ENCODE measurements at regions not wholly inside any gene's neighbourhood (a gene's known extent, or its start where the extent isn't known, plus 50 kb on each side); places are given as distances from the start of the nearest gene placed in this dataset.

DNA sequence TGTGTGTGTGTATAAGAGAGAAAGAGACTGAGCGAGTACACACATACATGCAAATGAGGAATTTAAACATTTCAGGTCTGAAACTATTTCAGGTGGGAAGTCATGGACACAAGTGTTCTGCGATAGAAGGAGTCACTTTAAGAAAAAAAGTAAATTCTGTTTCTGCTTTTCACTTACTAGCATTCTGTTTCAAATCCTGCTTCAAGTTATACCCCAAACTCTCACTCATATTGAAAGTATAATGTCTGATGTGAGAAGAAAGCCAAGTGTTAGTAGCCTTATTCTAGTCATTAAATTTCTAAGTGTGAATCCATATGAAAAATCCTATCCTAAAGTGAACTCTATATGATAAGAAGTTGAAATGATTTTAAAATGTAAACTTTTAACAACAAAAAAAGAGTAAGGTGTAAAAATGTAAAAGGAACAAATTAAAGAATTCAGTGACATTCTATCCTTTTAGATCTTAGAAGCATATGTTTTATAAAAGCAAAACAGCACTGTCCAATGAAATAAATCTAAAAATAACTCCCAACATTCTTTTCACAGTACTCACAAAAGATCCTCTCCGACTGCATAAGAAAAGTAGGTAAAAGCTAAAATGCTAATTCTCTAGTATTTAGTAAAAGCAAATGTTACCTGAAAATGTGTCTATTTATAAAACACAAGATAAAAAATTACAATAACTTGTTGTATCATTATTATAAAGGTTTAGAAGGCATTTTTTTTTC is 570.6 kb downstream of the ZEB2 start:
- ChIA-PET POLR2A (no interaction called here), CTCF (no interaction called here)
- H3K27ac ChIP-seq (ENCODE audit: extremely low read depth, low read depth, low read length) = no peak overlapping the region
- H3K36me3 ChIP-seq (ENCODE audit: control insufficient read depth in 2 of 2, insufficient read depth in 1 of 2, low read length in 2 of 2) = no peaks in the 10 kb centered on the region
- H3K4me1 ChIP-seq (ENCODE audit: control insufficient read depth, insufficient read depth, low read length) = peaks cover 6% of the 10 kb centered on the region
- H3K9me3 ChIP-seq (ENCODE audit: control insufficient read depth, insufficient read depth, low read depth, low read length) = no peaks in the 10 kb centered on the region
- H3K4me3 ChIP-seq (ENCODE audit: low read depth, low read length) = no peak overlapping the region
- TF ChIP-seq ZNF132 (tag by site-specific recombination; IDR thresholded peaks at IDR 0.05; ENCODE audit: borderline replicate concordance) = no peak
- no peak for TF ChIP-seq ZNF501 (tag by site-specific recombination; IDR thresholded peaks at IDR 0.05)
- no peak for TF ChIP-seq ZNF416 (tag by site-specific recombination; IDR thresholded peaks at IDR 0.05)
- TF ChIP-seq ZNF664 (tag by site-specific recombination; IDR thresholded peaks at IDR 0.05) = no peak
- no peak for TF ChIP-seq GFI1B (tag by site-specific recombination; IDR thresholded peaks at IDR 0.05)
- TF ChIP-seq ZBTB6 (tag by site-specific recombination; IDR thresholded peaks at IDR 0.05) = no peak
- no peak for TF ChIP-seq ZNF624 (tag by site-specific recombination; IDR thresholded peaks at IDR 0.05)
- TF ChIP-seq, protein P1, sequence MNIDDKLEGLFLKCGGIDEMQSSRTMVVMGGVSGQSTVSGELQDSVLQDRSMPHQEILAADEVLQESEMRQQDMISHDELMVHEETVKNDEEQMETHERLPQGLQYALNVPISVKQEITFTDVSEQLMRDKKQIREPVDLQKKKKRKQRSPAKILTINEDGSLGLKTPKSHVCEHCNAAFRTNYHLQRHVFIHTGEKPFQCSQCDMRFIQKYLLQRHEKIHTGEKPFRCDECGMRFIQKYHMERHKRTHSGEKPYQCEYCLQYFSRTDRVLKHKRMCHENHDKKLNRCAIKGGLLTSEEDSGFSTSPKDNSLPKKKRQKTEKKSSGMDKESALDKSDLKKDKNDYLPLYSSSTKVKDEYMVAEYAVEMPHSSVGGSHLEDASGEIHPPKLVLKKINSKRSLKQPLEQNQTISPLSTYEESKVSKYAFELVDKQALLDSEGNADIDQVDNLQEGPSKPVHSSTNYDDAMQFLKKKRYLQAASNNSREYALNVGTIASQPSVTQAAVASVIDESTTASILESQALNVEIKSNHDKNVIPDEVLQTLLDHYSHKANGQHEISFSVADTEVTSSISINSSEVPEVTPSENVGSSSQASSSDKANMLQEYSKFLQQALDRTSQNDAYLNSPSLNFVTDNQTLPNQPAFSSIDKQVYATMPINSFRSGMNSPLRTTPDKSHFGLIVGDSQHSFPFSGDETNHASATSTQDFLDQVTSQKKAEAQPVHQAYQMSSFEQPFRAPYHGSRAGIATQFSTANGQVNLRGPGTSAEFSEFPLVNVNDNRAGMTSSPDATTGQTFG (tag by site-specific recombination; IDR thresholded peaks at IDR 0.05; ENCODE audit: borderline replicate concordance) = no peak
- no peak for TF ChIP-seq ZNF626 (tag by site-specific recombination; IDR thresholded peaks at IDR 0.05)

- H3K27ac ChIP-seq (ENCODE audit: extremely low read depth, low read depth, low read length) = no peak overlapping the region
- no peaks in the 10 kb centered on the region for H3K36me3 ChIP-seq (ENCODE audit: control insufficient read depth in 2 of 2, insufficient read depth in 1 of 2, low read length in 2 of 2)
- H3K4me3 ChIP-seq (ENCODE audit: low read depth, low read length) = no peak overlapping the region
- no peak for TF ChIP-seq ZNF404 (tag by site-specific recombination; IDR thresholded peaks at IDR 0.05)
- no peak for TF ChIP-seq ZNF19 (tag by site-specific recombination; IDR thresholded peaks at IDR 0.05; ENCODE audit: low read depth)
- H3K4me1 ChIP-seq (ENCODE audit: control insufficient read depth, insufficient read depth, low read length) = peaks cover 6% of the 10 kb centered on the region
- no peaks in the 10 kb centered on the region for H3K9me3 ChIP-seq (ENCODE audit: control insufficient read depth, insufficient read depth, low read depth, low read length)
- ChIA-PET CTCF (no interaction called here), POLR2A (no interaction called here)
Observed at GRCh38 chr2:143948710-143949109, 571.2 kb downstream of the ZEB2 start.

DNA sequence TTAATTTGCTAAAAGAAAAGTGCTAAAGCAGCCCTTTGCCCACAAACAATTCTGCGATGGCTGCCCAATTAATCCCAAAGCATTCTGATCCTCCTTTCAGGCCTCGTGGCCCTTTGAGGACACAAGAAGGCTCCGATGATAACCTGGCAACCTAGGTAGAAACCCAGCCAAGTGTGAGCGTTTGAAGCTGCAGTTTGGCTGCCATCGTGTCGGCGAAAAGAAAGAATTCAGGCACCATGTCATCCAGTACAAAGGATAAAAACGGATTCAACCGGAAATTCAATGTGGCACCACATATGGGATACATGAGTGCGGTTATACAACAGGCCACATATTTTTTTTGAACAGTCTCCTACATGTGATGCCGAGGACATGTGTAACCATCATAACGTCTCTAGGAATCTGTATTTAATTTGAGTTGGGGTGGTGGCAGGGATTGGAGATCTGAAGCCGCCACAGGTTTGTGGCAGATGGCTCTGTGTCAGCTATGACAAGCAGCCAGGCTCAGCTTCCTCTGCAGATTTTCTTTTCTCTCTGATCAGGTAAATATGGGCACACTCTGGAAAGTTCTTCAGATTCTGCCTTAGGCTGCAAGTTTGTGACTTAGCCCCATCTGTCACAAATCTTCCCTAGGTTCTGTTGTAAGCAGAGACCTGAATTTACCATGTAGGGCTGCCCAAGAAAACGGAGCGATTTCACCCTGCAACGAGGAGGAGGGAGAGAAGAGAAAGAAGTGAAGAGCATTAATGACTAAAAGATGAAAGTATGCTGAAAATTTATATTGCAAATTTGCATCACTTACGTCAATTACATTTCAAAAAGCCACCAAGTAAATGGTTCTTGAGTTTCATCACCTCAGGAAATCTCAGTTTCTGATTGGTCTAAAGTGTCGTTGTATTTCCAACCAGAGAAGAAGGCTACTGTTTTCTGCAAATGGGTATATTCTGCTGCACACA is 573.2 kb downstream of the ZEB2 start:
- Histone ChIP-seq H3K4me3 (ENCODE audit: low read depth, low read length) (no peak overlapping the region), H3K4me1 (ENCODE audit: control insufficient read depth, insufficient read depth, low read length) (peaks cover 6% of the 10 kb centered on the region), H3K9me3 (ENCODE audit: control insufficient read depth, insufficient read depth, low read depth, low read length) (no peaks in the 10 kb centered on the region), H3K36me3 (ENCODE audit: control insufficient read depth in 2 of 2, insufficient read depth in 1 of 2, low read length in 2 of 2) (no peaks in the 10 kb centered on the region), H3K27ac (ENCODE audit: extremely low read depth, low read depth, low read length) (no peak overlapping the region)
- POLR2A ChIA-PET = no interaction called here
- CTCF ChIA-PET = no interaction called here
- TF ChIP-seq ZNF548 (tag by site-specific recombination; IDR thresholded peaks at IDR 0.05) = no peak
- TF ChIP-seq HOXA7 (CRISPR knock-in tag; IDR thresholded peaks at IDR 0.05; ENCODE audit: borderline replicate concordance) = no peak
- TF ChIP-seq, protein P2, sequence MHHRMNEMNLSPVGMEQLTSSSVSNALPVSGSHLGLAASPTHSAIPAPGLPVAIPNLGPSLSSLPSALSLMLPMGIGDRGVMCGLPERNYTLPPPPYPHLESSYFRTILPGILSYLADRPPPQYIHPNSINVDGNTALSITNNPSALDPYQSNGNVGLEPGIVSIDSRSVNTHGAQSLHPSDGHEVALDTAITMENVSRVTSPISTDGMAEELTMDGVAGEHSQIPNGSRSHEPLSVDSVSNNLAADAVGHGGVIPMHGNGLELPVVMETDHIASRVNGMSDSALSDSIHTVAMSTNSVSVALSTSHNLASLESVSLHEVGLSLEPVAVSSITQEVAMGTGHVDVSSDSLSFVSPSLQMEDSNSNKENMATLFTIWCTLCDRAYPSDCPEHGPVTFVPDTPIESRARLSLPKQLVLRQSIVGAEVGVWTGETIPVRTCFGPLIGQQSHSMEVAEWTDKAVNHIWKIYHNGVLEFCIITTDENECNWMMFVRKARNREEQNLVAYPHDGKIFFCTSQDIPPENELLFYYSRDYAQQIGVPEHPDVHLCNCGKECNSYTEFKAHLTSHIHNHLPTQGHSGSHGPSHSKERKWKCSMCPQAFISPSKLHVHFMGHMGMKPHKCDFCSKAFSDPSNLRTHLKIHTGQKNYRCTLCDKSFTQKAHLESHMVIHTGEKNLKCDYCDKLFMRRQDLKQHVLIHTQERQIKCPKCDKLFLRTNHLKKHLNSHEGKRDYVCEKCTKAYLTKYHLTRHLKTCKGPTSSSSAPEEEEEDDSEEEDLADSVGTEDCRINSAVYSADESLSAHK (tag by site-specific recombination; IDR thresholded peaks at IDR 0.05) = no peak
- TF ChIP-seq ZNF677 (tag by site-specific recombination; IDR thresholded peaks at IDR 0.05) = no peak
